Colonic mucosa (tissue), 4 donors: ENCODE measurements at regions not wholly inside any gene's neighbourhood (a gene's known extent, or its start where the extent isn't known, plus 50 kb on each side); places are given as distances from the start of the nearest gene placed in this dataset.
A peak's percentile ranks its signal among the peaks of the same experiment; 100 is the strongest.

Experiments
- DNase-seq: peaks from one replicate; pipeline ENCODE4 v3.0.0-alpha.2; 2020
- H3K27ac ChIP-seq: fragments of 200-600 bp; one replicate; pipeline ENCODE4 v1.8.0; 2021
- H3K27me3 ChIP-seq: fragments of 200-600 bp; one replicate; pipeline ENCODE4 v1.8.0; 2021
- H3K36me3 ChIP-seq: fragments of 200-600 bp; one replicate; pipeline ENCODE4 v1.8.0; 2021
- H3K4me1 ChIP-seq: fragments of 200-600 bp; one replicate; pipeline ENCODE4 v1.8.0; 2021; ENCODE audit warnings: mild to moderate bottlenecking
- H3K4me3 ChIP-seq: fragments of 200-600 bp; one replicate; pipeline ENCODE4 v1.8.0; 2021
- H3K9ac ChIP-seq, 2 donors: one replicate each; pipeline ENCODE4 v1.7.0; 2013; ENCODE audit warnings: control low read depth in 2 of 2, low read depth in 2 of 2, low read length in 2 of 2
- H3K9me3 ChIP-seq: fragments of 200-600 bp; one replicate; pipeline ENCODE4 v1.8.0; 2021
- CTCF ChIP-seq: fragments of 200-600 bp; IDR thresholded peaks from one replicate; pipeline ENCODE4 v1.8.0; 2022; ENCODE audit warnings: antibody characterized with exemption, mild to moderate bottlenecking
- intact Hi-C: fragments of 100-400 bp; cut with DNase I; formaldehyde crosslinking; loops from one replicate; pipeline ENCODE4 v1.14.1; 2022
- donor health status: healthy.
- donor health status: DM: no; HTN: no; CAD: no.
- donor health status: DM: no; HTN: no; CAD: no.

DNA sequence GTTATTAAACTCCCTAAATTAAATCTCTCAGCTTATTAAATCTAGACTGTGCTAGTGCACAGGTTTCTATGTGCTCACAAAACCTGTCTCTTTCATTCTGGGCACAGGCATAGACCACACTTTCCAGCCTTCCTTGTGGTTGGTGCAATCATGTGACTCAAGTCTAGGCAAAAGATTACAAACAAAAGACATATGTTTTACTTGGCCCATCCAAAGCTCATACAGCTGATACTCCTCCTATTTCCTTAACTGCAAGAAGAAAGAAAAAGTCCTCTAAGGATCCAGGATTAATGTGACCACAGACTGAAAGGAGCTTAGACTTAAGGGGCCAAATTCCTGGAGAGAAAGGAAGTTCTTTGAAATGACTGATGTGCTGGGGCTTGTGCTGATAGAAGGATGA, 731.3 kb upstream of the RAB6C start:
- intact Hi-C loops: no loop called here
- Histone ChIP-seq H3K9ac (no peak overlapping the region), H3K27me3 (no peaks in the 10 kb centered on the region), H3K4me1 (no peaks in the 10 kb centered on the region), H3K36me3 (no peaks in the 10 kb centered on the region), H3K4me3 (no peak overlapping the region), H3K9me3 (no peaks in the 10 kb centered on the region), H3K27ac (no peak overlapping the region)
- TF ChIP-seq CTCF: no peak
- DNase-seq: no peak

- Histone ChIP-seq H3K4me1 (no peaks in the 10 kb centered on the region), H3K27me3 (no peaks in the 10 kb centered on the region), H3K36me3 (no peaks in the 10 kb centered on the region), H3K4me3 (no peak overlapping the region), H3K9ac (no peak overlapping the region), H3K9me3 (no peaks in the 10 kb centered on the region), H3K27ac (no peak overlapping the region)
- intact Hi-C loops: no loop called here
- DNase-seq: no peak
- TF ChIP-seq CTCF: no peak
Observed at GRCh38 chr2:129252781-129253460, 726.5 kb upstream of the RAB6C start.

GRCh38 chr2:129253461-129253812, 726.0 kb upstream of the RAB6C start:
- DNase-seq: no peak
- Histone ChIP-seq H3K27me3 (no peaks in the 10 kb centered on the region), H3K27ac (no peak overlapping the region), H3K36me3 (no peaks in the 10 kb centered on the region), H3K4me3 (no peak overlapping the region), H3K9me3 (no peaks in the 10 kb centered on the region), H3K9ac (no peak overlapping the region), H3K4me1 (no peaks in the 10 kb centered on the region)
- intact Hi-C loops: no loop called here
- TF ChIP-seq CTCF: peak; percentile 15

GRCh38 chr2:129254718-129255117, 724.7 kb upstream of the RAB6C start:
- no peak for TF ChIP-seq CTCF
- no peaks in the 10 kb centered on the region for H3K36me3 ChIP-seq
- H3K9me3 ChIP-seq: no peaks in the 10 kb centered on the region
- H3K27me3 ChIP-seq: no peaks in the 10 kb centered on the region
- H3K4me1 ChIP-seq: no peaks in the 10 kb centered on the region
- no peak overlapping the region for H3K4me3 ChIP-seq
- no peak overlapping the region for H3K9ac ChIP-seq
- no peak overlapping the region for H3K27ac ChIP-seq
- intact Hi-C loops: no loop called here
- no peak for DNase-seq

DNA sequence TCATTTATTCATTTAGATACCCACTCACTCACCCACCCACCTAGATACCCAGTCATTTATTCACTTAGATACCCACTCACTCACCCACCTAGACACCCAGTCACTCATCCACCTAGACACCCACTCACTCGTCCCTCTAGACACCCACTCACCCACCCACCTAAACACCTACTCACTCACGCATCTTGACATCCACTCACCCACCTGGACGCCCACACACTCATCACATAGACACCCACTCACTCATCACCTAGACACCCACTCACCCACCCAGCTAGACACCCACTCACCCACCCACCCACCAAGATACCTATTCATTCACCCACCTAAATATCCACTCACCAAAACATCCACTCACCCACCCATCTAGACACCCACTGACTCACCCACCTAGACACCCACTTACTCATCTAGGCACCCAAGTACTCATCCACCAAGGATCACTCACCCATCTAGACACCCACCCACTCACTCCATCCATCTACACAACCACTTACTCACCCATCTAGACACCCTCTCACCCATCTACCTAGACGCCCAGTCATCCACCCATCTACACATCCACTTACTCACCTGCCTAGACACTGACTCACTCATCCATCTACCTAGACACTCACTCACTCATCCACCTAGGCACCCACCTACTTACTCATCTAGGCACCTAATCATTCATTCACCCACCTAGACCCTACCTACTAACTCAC, 723.7 kb upstream of the RAB6C start:
- H3K9me3 ChIP-seq: no peaks in the 10 kb centered on the region
- no peak overlapping the region for H3K4me3 ChIP-seq
- no peaks in the 10 kb centered on the region for H3K36me3 ChIP-seq
- H3K27me3 ChIP-seq: no peaks in the 10 kb centered on the region
- H3K27ac ChIP-seq: no peak overlapping the region
- intact Hi-C loops: no loop called here
- no peak overlapping the region for H3K9ac ChIP-seq
- DNase-seq: no peak
- no peaks in the 10 kb centered on the region for H3K4me1 ChIP-seq
- TF ChIP-seq CTCF: no peak
